ENCODE measurements at regions not wholly inside any gene's neighbourhood (a gene's known extent, or its start where the extent isn't known, plus 50 kb on each side); places are given as distances from the start of the nearest gene placed in this dataset.

- dilution Hi-C loops (cut with MboI; ENCODE audit: extremely low pct_ligation_motif_present, low sequenced_read_pairs), result no loop called here
- POLR2A ChIA-PET, result no interaction called here
Observed at GRCh38 chr4:18463987-18464559, 442.5 kb upstream of the LCORL start.

GRCh38 chr4:18458465-18458864 lies 436.9 kb upstream of the LCORL start:
- Histone ChIP-seq H3K79me2 (ENCODE audit: control insufficient read depth, insufficient read depth, low read length) (no peaks in the 10 kb centered on the region), H4K20me1 (replicated peaks; ENCODE audit: control insufficient read depth, extremely low read depth, insufficient read depth, low read length) (no peaks in the 10 kb centered on the region), H3K36me3 (ENCODE audit: control insufficient read depth in 2 of 2, extremely low read depth in 1 of 2, insufficient read depth in 2 of 2, low read length in 2 of 2) (no peaks in the 10 kb centered on the region), H2AFZ (ENCODE audit: low read depth, low read length) (no peak overlapping the region), H3K4me1 (ENCODE audit: control insufficient read depth, extremely low read depth, insufficient read depth, low read length) (no peaks in the 10 kb centered on the region), H3K27me3 (ENCODE audit: control insufficient read depth in 2 of 2, insufficient read depth in 2 of 2, low read length in 2 of 2) (peaks cover 0 to 1% of the 10 kb centered on the region in 2 experiments), H3K27ac (ENCODE audit: insufficient read depth, low read depth, low read length) (no peak overlapping the region), H3K9ac (replicated peaks; ENCODE audit: extremely low read depth, insufficient read depth, low read length) (no peak overlapping the region), H3K4me2 (ENCODE audit: insufficient read depth, low read length) (no peak overlapping the region), H3K9me1 (replicated peaks; ENCODE audit: control insufficient read depth, extremely low read depth, insufficient read depth, low read length) (no peaks in the 10 kb centered on the region), H3K9me3 (replicated peaks; ENCODE audit: control insufficient read depth, insufficient read depth, low read length) (no peaks in the 10 kb centered on the region), H3K4me3 (replicated peaks in 1 of 3; ENCODE audit: insufficient read depth in 1 of 3, low read depth in 1 of 3, low read length in 3 of 3) (no peak overlapping the region)
- TF ChIP-seq MAX (IDR thresholded peaks at IDR 0.05; ENCODE audit: insufficient read depth, insufficient read length) (no peak), GATA2 (IDR thresholded peaks at IDR 0.05; ENCODE audit: insufficient read depth, insufficient read length, low read depth, low read length) (no peak), CTCF (IDR thresholded peaks at IDR 0.05; ENCODE audit: extremely low read depth in 1 of 2, insufficient read depth in 1 of 2, low read depth in 1 of 2, low read length in 2 of 2) (no peak), FOS (IDR thresholded peaks at IDR 0.05; ENCODE audit: borderline replicate concordance, insufficient read depth, low read length) (no peak), MYC (IDR thresholded peaks at IDR 0.05; ENCODE audit: low read depth, low read length) (no peak), POLR2A (IDR thresholded peaks at IDR 0.05; ENCODE audit: low read depth, low read length) (no peak), POLR2AphosphoS5 (IDR thresholded peaks at IDR 0.05; ENCODE audit: insufficient read depth, low read depth, low read length) (no peak), EZH2 (IDR thresholded peaks at IDR 0.05; ENCODE audit: borderline replicate concordance, low read depth, low read length, severe bottlenecking) (no peak), JUN (IDR thresholded peaks at IDR 0.05; ENCODE audit: borderline replicate concordance, insufficient read depth, insufficient read length, low read depth) (no peak)
- no TSS peak for BruUV-seq (replicated peaks)
- intact Hi-C loops (cut with micrococcal nuclease) (no loop called here), dilution Hi-C loops (cut with MboI; ENCODE audit: extremely low pct_ligation_motif_present, low sequenced_read_pairs) (no loop called here)
- DNase-seq (ENCODE audit: low read depth, low spot score) (no peak), FAIRE-seq (no peak)
- ChIA-PET POLR2A (no interaction called here), CTCF (no interaction called here)

More at GRCh38 chr4:18463987-18464559, 442.5 kb upstream of the LCORL start:
- Histone ChIP-seq H3K27me3 (ENCODE audit: control insufficient read depth in 2 of 2, insufficient read depth in 2 of 2, low read length in 2 of 2) (peaks cover 0 to under 1% of the 10 kb centered on the region in 2 experiments), H3K79me2 (ENCODE audit: control insufficient read depth, insufficient read depth, low read length) (no peaks in the 10 kb centered on the region), H2AFZ (ENCODE audit: low read depth, low read length) (no peak overlapping the region), H3K9ac (replicated peaks; ENCODE audit: extremely low read depth, insufficient read depth, low read length) (no peak overlapping the region), H3K27ac (ENCODE audit: insufficient read depth, low read depth, low read length) (no peak overlapping the region), H3K4me2 (ENCODE audit: insufficient read depth, low read length) (no peak overlapping the region), H4K20me1 (replicated peaks; ENCODE audit: control insufficient read depth, extremely low read depth, insufficient read depth, low read length) (no peaks in the 10 kb centered on the region), H3K9me3 (replicated peaks; ENCODE audit: control insufficient read depth, insufficient read depth, low read length) (no peaks in the 10 kb centered on the region), H3K4me3 (replicated peaks in 1 of 3; ENCODE audit: insufficient read depth in 1 of 3, low read depth in 1 of 3, low read length in 3 of 3) (no peak overlapping the region), H3K4me1 (ENCODE audit: control insufficient read depth, extremely low read depth, insufficient read depth, low read length) (no peaks in the 10 kb centered on the region), H3K36me3 (ENCODE audit: control insufficient read depth in 2 of 2, extremely low read depth in 1 of 2, insufficient read depth in 2 of 2, low read length in 2 of 2) (no peaks in the 10 kb centered on the region), H3K9me1 (replicated peaks; ENCODE audit: control insufficient read depth, extremely low read depth, insufficient read depth, low read length) (no peaks in the 10 kb centered on the region)
- intact Hi-C loops (cut with micrococcal nuclease), result no loop called here
- no peak for TF ChIP-seq CTCF (IDR thresholded peaks at IDR 0.05; ENCODE audit: extremely low read depth in 1 of 2, insufficient read depth in 1 of 2, low read depth in 1 of 2, low read length in 2 of 2)
- no TSS peak for BruUV-seq (replicated peaks)
- FAIRE-seq, result no peak
- CTCF ChIA-PET, result no interaction called here
- DNase-seq (ENCODE audit: low read depth, low spot score), result no peak

All from endothelial cell of umbilical vein (primary cell).